ENCODE measurements at regions not wholly inside any gene's neighbourhood (a gene's known extent, or its start where the extent isn't known, plus 50 kb on each side); places are given as distances from the start of the nearest gene placed in this dataset.
"Not testable (repeated sequence)": the region's sequence is repeated elsewhere in the genome, so short reads cannot be mapped to it uniquely, and the experiment has no call there.

GRCh38 chr11:129711760-129712159 is 103.9 kb upstream of the TMEM45B start:
- Histone ChIP-seq H4K20me1 (ENCODE audit: insufficient read depth) (no peaks in the 10 kb centered on the region), H3K9me3 (ENCODE audit: insufficient read depth, low read depth) (no peaks in the 10 kb centered on the region), H3K27ac (no peak overlapping the region), H3K4me2 (no peak overlapping the region), H3K4me3 (no peak overlapping the region), H3K9me2 (ENCODE audit: insufficient read depth) (no peaks in the 10 kb centered on the region), H2AFZ (no peak overlapping the region), H3K27me3 (ENCODE audit: insufficient read depth, low read depth) (no peaks in the 10 kb centered on the region), H3K79me2 (ENCODE audit: low read depth) (no peaks in the 10 kb centered on the region), H3F3A (ENCODE audit: insufficient read depth, low read depth) (no peaks in the 10 kb centered on the region), H3K36me3 (ENCODE audit: low read depth) (no peaks in the 10 kb centered on the region), H3K4me1 (replicated peaks; ENCODE audit: insufficient read depth) (no peaks in the 10 kb centered on the region)
- intact Hi-C loops (cut with micrococcal nuclease; ENCODE audit: unreplicated experiment), result no loop called here
- TF ChIP-seq EZH2 (IDR thresholded peaks at IDR 0.05; ENCODE audit: low read depth), result no peak
- TF ChIP-seq, protein P1, sequence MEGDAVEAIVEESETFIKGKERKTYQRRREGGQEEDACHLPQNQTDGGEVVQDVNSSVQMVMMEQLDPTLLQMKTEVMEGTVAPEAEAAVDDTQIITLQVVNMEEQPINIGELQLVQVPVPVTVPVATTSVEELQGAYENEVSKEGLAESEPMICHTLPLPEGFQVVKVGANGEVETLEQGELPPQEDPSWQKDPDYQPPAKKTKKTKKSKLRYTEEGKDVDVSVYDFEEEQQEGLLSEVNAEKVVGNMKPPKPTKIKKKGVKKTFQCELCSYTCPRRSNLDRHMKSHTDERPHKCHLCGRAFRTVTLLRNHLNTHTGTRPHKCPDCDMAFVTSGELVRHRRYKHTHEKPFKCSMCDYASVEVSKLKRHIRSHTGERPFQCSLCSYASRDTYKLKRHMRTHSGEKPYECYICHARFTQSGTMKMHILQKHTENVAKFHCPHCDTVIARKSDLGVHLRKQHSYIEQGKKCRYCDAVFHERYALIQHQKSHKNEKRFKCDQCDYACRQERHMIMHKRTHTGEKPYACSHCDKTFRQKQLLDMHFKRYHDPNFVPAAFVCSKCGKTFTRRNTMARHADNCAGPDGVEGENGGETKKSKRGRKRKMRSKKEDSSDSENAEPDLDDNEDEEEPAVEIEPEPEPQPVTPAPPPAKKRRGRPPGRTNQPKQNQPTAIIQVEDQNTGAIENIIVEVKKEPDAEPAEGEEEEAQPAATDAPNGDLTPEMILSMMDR (conservative IDR thresholded peaks at IDR 0.05), result no peak
- BruUV-seq (replicated peaks), result no TSS peak
- ChIA-PET CTCF (no interaction called here), POLR2A (ENCODE audit: unreplicated experiment) (no interaction called here)
- DNase-seq, result no peak

GRCh38 chr11:129712486-129713240 is 103.0 kb upstream of the TMEM45B start:
- H3F3A ChIP-seq (ENCODE audit: insufficient read depth, low read depth); H2AFZ ChIP-seq; POLR2A ChIA-PET (ENCODE audit: unreplicated experiment); H3K36me3 ChIP-seq (ENCODE audit: low read depth); H3K4me2 ChIP-seq; H4K20me1 ChIP-seq (ENCODE audit: insufficient read depth); H3K4me1 ChIP-seq (replicated peaks; ENCODE audit: insufficient read depth); H3K79me2 ChIP-seq (ENCODE audit: low read depth); DNase-seq; CTCF ChIA-PET; H3K9me2 ChIP-seq (ENCODE audit: insufficient read depth); intact Hi-C loops (cut with micrococcal nuclease; ENCODE audit: unreplicated experiment); H3K4me3 ChIP-seq; H3K9me3 ChIP-seq (ENCODE audit: insufficient read depth, low read depth); H3K27me3 ChIP-seq (ENCODE audit: insufficient read depth, low read depth); H3K27ac ChIP-seq; BruUV-seq (replicated peaks): not testable (repeated sequence)

DNA sequence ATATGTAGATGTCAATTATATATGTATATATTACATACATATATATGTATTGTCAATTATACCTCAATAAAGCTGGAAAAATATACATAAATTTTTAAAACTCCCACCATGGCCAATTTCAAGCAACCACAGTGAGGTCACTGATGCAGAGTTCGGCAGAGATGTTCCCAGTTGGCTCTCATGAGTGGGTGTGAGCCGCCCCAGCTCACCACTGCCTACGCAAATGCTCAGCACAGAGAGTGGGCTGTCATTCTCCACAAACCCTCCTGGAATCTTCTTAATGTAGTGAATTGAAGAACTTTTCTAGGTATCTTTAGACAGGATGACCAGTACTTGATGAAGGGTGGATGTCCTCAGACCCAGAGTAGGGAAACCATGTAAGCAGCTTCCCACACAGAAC is 96.6 kb upstream of the TMEM45B start:
- no peak overlapping the region for H3K4me3 ChIP-seq
- H3K9me3 ChIP-seq (ENCODE audit: insufficient read depth, low read depth), result no peaks in the 10 kb centered on the region
- H2AFZ ChIP-seq, result no peak overlapping the region
- H3K27ac ChIP-seq, result no peak overlapping the region
- H3F3A ChIP-seq (ENCODE audit: insufficient read depth, low read depth), result no peaks in the 10 kb centered on the region
- POLR2A ChIA-PET (ENCODE audit: unreplicated experiment), result interaction anchor here (0.6 kb wide), 1 partner anchor 339 kb away, joined by 3 read pairs; no protein-coding TSS in a partner anchor
- H4K20me1 ChIP-seq (ENCODE audit: insufficient read depth), result no peaks in the 10 kb centered on the region
- TF ChIP-seq, protein P1 (conservative IDR thresholded peaks at IDR 0.05), result no peak
- no peak for TF ChIP-seq EZH2 (IDR thresholded peaks at IDR 0.05; ENCODE audit: low read depth)
- intact Hi-C loops (cut with micrococcal nuclease; ENCODE audit: unreplicated experiment), result no loop called here
- no peak overlapping the region for H3K4me2 ChIP-seq
- H3K27me3 ChIP-seq (ENCODE audit: insufficient read depth, low read depth), result no peaks in the 10 kb centered on the region
- H3K36me3 ChIP-seq (ENCODE audit: low read depth), result no peaks in the 10 kb centered on the region
- CTCF ChIA-PET, result interaction anchor here (0.6 kb wide), 1 partner anchor 1546 kb away, joined by 3 read pairs; no protein-coding TSS in a partner anchor
- no peaks in the 10 kb centered on the region for H3K79me2 ChIP-seq (ENCODE audit: low read depth)
- no TSS peak for BruUV-seq (replicated peaks)
- no peaks in the 10 kb centered on the region for H3K9me2 ChIP-seq (ENCODE audit: insufficient read depth)
- no peak for DNase-seq
- no peaks in the 10 kb centered on the region for H3K4me1 ChIP-seq (replicated peaks; ENCODE audit: insufficient read depth)
